HEK293T (cell line): ENCODE measurements at regions not wholly inside any gene's neighbourhood (a gene's known extent, or its start where the extent isn't known, plus 50 kb on each side); places are given as distances from the start of the nearest gene placed in this dataset.

Experiments
- CTCF ChIA-PET: fragments of 350-600 bp; formaldehyde crosslinking; extraction: SDS; loops from one replicate; lab custom pipeline; 2021; ENCODE audit warnings: antibody characterized with exemption, inconsistent platforms; lab: Yijun Ruan, JAX
- POLR2A ChIA-PET: fragments of 350-600 bp; formaldehyde crosslinking; extraction: SDS; loops from one replicate; lab custom pipeline; 2020; ENCODE audit warnings: antibody characterized with exemption, inconsistent platforms; lab: Yijun Ruan, JAX
- DNase-seq: peaks from one replicate; pipeline ENCODE4 v3.0.0; 2012; ENCODE audit warnings: mixed read lengths; ENCODE audit errors: extremely low spot score
- ARNT ChIP-seq: fragments of 450-650 bp; IDR thresholded peaks from 2 replicates; pipeline ENCODE4 v1.6.1; 2017; ENCODE audit warnings: mild to moderate bottlenecking
- BHLHE40 ChIP-seq: fragments of 450-650 bp; IDR thresholded peaks from 2 replicates; pipeline ENCODE4 v1.6.1; 2016; ENCODE audit warnings: mild to moderate bottlenecking, moderate library complexity, borderline replicate concordance
- CTBP1 ChIP-seq: fragments of 450-650 bp; IDR thresholded peaks from 2 replicates; pipeline ENCODE4 v1.6.1; 2016; ENCODE audit warnings: borderline replicate concordance
- ELF4 ChIP-seq: fragments of 450-650 bp; IDR thresholded peaks from 2 replicates; pipeline ENCODE4 v1.6.1; 2017; ENCODE audit warnings: antibody characterized with exemption
- FOXA1 ChIP-seq: fragments of 450-650 bp; IDR thresholded peaks from 2 replicates; pipeline ENCODE4 v1.6.1; 2016; ENCODE audit warnings: mild to moderate bottlenecking
- FOXK2 ChIP-seq: fragments of 450-650 bp; IDR thresholded peaks from 2 replicates; pipeline ENCODE4 v1.6.1; 2016; ENCODE audit warnings: mild to moderate bottlenecking
- FOXM1 ChIP-seq: fragments of 450-650 bp; IDR thresholded peaks from 2 replicates; pipeline ENCODE4 v1.6.1; 2017; ENCODE audit warnings: mild to moderate bottlenecking, borderline replicate concordance
- HDGF ChIP-seq: fragments of 450-650 bp; IDR thresholded peaks from 2 replicates; pipeline ENCODE4 v1.6.1; 2017; ENCODE audit warnings: antibody characterized with exemption, borderline replicate concordance
- L3MBTL2 ChIP-seq: fragments of 450-650 bp; conservative IDR thresholded peaks from 2 replicates; pipeline ENCODE4 v1.6.1; 2016; ENCODE audit warnings: mild to moderate bottlenecking
- LEF1 ChIP-seq: fragments of 450-650 bp; IDR thresholded peaks from 2 replicates; pipeline ENCODE4 v1.6.1; 2017; ENCODE audit warnings: mild to moderate bottlenecking, borderline replicate concordance
- NFRKB ChIP-seq: fragments of 450-650 bp; IDR thresholded peaks from 2 replicates; pipeline ENCODE4 v1.6.1; 2016; ENCODE audit warnings: mild to moderate bottlenecking, moderate library complexity
- SP1 ChIP-seq: fragments of 450-650 bp; IDR thresholded peaks from 2 replicates; pipeline ENCODE4 v1.6.1; 2017
- SUZ12 ChIP-seq: fragments of 450-650 bp; IDR thresholded peaks from 2 replicates; pipeline ENCODE4 v1.6.1; 2016; ENCODE audit warnings: mild to moderate bottlenecking
- TARDBP ChIP-seq: fragments of 450-650 bp; IDR thresholded peaks from 2 replicates; pipeline ENCODE4 v1.6.1; 2016
- ZNF384 ChIP-seq: fragments of 450-650 bp; IDR thresholded peaks from 2 replicates; pipeline ENCODE4 v1.6.1; 2016
- TF ChIP-seq, protein P1 (sequence below): fragments of 450-650 bp; IDR thresholded peaks from 2 replicates; pipeline ENCODE4 v1.6.1; 2016

DNA sequence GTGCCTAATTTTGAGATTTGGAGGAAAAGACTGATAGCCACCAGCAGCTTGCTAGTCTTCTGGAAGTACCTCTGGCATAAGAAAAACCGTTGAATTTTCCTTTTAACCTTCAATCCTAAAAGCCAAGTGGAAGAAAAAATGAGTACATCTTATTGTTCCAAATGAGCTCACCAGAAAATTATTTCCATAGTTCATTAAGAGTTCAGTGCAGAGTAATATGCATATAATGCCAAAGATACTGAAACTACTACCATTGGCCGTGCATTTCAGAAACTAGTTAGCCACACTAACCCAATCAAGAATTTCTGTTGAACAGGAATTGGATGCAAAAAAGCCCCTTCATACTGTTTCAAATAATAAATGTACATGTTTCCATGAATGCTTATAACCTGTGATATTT is 607.9 kb downstream of the KCTD16 start:
- no peak for DNase-seq
- ChIA-PET CTCF (no interaction called here), POLR2A (no interaction called here)
- TF ChIP-seq FOXA1 (no peak), NFRKB (no peak), FOXK2 (no peak), ELF4 (no peak), ZNF384 (no peak), FOXM1 (no peak), HDGF (no peak), LEF1 (no peak), SUZ12 (no peak), L3MBTL2 (no peak), CTBP1 (no peak), ARNT (no peak), SP1 (no peak), BHLHE40 (no peak), TARDBP (no peak)
- TF ChIP-seq, protein P1, sequence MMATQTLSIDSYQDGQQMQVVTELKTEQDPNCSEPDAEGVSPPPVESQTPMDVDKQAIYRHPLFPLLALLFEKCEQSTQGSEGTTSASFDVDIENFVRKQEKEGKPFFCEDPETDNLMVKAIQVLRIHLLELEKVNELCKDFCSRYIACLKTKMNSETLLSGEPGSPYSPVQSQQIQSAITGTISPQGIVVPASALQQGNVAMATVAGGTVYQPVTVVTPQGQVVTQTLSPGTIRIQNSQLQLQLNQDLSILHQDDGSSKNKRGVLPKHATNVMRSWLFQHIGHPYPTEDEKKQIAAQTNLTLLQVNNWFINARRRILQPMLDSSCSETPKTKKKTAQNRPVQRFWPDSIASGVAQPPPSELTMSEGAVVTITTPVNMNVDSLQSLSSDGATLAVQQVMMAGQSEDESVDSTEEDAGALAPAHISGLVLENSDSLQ: no peak

GRCh38 chr5:144774197-144774596 is 603.5 kb downstream of the KCTD16 start:
- no peak for DNase-seq
- TF ChIP-seq L3MBTL2 (no peak), BHLHE40 (no peak), FOXA1 (no peak), SP1 (no peak), HDGF (no peak), CTBP1 (no peak), SUZ12 (no peak), ARNT (no peak), LEF1 (no peak), TARDBP (no peak), NFRKB (no peak), ZNF384 (no peak), FOXM1 (no peak)
- TF ChIP-seq, protein P1: no peak
- CTCF ChIA-PET: interaction anchor here (0.6 kb wide), 1 partner anchor 221 kb away, joined by 4 read pairs; no protein-coding TSS in a partner anchor
- POLR2A ChIA-PET: no interaction called here

DNA sequence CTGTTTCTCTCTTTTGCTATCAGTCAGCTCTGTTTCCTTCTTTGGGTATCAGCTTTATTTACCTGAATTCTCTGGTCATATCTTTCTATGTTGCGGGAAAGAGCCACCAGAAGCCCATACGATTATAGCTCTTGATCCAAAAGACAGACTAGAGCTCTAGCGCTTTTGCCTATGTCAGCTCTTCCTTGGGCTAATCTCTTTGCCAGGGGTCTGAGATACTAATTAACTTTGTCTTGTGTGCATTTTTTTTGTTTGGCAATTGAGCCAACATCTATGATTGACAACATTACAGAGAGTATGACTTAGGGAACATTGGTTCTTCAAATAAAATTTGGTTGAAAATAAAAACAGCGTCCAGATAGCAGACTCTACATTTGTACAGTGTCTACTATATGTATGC is 603.0 kb downstream of the KCTD16 start:
- ChIA-PET POLR2A (no interaction called here), CTCF (no interaction called here)
- TF ChIP-seq TARDBP: no peak
- no peak for TF ChIP-seq FOXK2
- no peak for TF ChIP-seq ELF4
- no peak for TF ChIP-seq NFRKB
- no peak for TF ChIP-seq ZNF384
- no peak for TF ChIP-seq SP1
- TF ChIP-seq ARNT: no peak
- no peak for TF ChIP-seq L3MBTL2
- no peak for TF ChIP-seq LEF1
- TF ChIP-seq, protein P1: no peak
- TF ChIP-seq HDGF: no peak
- no peak for TF ChIP-seq FOXA1
- TF ChIP-seq BHLHE40: no peak
- TF ChIP-seq CTBP1: no peak
- TF ChIP-seq FOXM1: no peak
- no peak for TF ChIP-seq SUZ12
- DNase-seq: no peak

GRCh38 chr5:144771802-144772201 is 601.1 kb downstream of the KCTD16 start:
- ChIA-PET CTCF (no interaction called here), POLR2A (no interaction called here)
- TF ChIP-seq LEF1 (no peak), ARNT (no peak), CTBP1 (no peak), HDGF (no peak), FOXK2 (no peak), SUZ12 (no peak), SP1 (no peak), TARDBP (no peak), BHLHE40 (no peak), L3MBTL2 (no peak)
- no peak for DNase-seq

- DNase-seq: no peak
- ChIA-PET CTCF (no interaction called here), POLR2A (no interaction called here)
- TF ChIP-seq ARNT: no peak
- no peak for TF ChIP-seq HDGF
- TF ChIP-seq ELF4: no peak
- TF ChIP-seq BHLHE40: no peak
- no peak for TF ChIP-seq ZNF384
- no peak for TF ChIP-seq TARDBP
- no peak for TF ChIP-seq LEF1
- TF ChIP-seq SUZ12: no peak
- TF ChIP-seq SP1: no peak
- TF ChIP-seq FOXK2: no peak
- TF ChIP-seq NFRKB: no peak
- no peak for TF ChIP-seq CTBP1
- no peak for TF ChIP-seq L3MBTL2
- TF ChIP-seq FOXA1: no peak
- TF ChIP-seq, protein P1: no peak
- TF ChIP-seq FOXM1: no peak
Observed at GRCh38 chr5:144742361-144742760, 571.7 kb downstream of the KCTD16 start.

DNA sequence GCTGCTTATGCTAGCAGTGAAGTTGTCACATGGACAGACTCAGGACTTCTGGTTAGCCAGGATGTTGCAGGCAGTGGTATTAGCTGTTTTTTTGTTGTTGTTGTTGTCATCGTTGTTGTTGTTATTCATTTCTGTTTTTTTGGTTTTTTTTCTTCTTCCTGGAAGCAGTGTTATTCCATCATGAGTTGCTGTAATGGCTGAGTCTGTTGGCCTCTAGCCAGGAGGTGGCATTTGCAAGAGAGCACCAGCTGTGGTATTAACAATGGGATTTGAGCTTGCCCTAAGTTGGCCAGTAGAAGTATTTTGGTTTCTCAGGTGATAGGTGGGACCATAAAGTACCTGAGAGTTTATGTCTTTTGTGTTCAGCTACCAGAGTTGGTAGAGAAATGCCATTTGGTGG is 561.1 kb downstream of the KCTD16 start:
- ChIA-PET POLR2A (no interaction called here), CTCF (no interaction called here)
- no peak for DNase-seq
- no peak for TF ChIP-seq ELF4
- TF ChIP-seq FOXA1: no peak
- TF ChIP-seq FOXK2: no peak
- no peak for TF ChIP-seq NFRKB
- TF ChIP-seq CTBP1: no peak
- TF ChIP-seq SUZ12: no peak
- TF ChIP-seq FOXM1: no peak
- TF ChIP-seq SP1: no peak
- TF ChIP-seq TARDBP: no peak
- no peak for TF ChIP-seq BHLHE40
- no peak for TF ChIP-seq ARNT
- no peak for TF ChIP-seq ZNF384
- TF ChIP-seq HDGF: no peak
- no peak for TF ChIP-seq LEF1
- no peak for TF ChIP-seq L3MBTL2
- TF ChIP-seq, protein P1: no peak
